K562 (cell line): ENCODE measurements at regions not wholly inside any gene's neighbourhood (a gene's known extent, or its start where the extent isn't known, plus 50 kb on each side); places are given as distances from the start of the nearest gene placed in this dataset.
"Not testable (repeated sequence)": the region's sequence is repeated elsewhere in the genome, so short reads cannot be mapped to it uniquely, and the experiment has no call there.

ENCODE experiments used
- ATAC-seq: fragments of 200-7000 bp; cut with Tn5 transposase; 3 replicates; pipeline ENCODE4 v1.9.1; 2020; ENCODE audit warnings: moderate library complexity
- BruUV-seq: library from RNA; stranded (reverse); fragments of 400-500 nt; replicated peaks from 2 replicates; lab custom pipeline; 2021; lab: Mats Ljungman, UMichigan
- CTCF ChIA-PET: fragments of 300-600 bp; formaldehyde crosslinking; extraction: SDS; loops from one replicate; lab custom pipeline; 2021; ENCODE audit warnings: low intra/inter-chr PET ratio; lab: Yijun Ruan, JAX
- POLR2A ChIA-PET: fragments of 300-600, 350-650 bp; sonication (Branson Sonifier 250); formaldehyde crosslinking; extraction: SDS; loops from one replicate; lab custom pipeline; 2021; ENCODE audit warnings: antibody characterized with exemption, inconsistent platforms; lab: Yijun Ruan, JAX
- DNase-seq, 4 experiments: peaks; one replicate each; pipeline versions ENCODE4 v3.0.0 to v3.0.0-alpha.2; 2011 to 2018; ENCODE audit warnings: low spot score in 3 of 4, mixed read lengths in 3 of 4; ENCODE audit errors: extremely low read depth in 1 of 4
- FAIRE-seq: peaks from 2 replicates; lab custom pipeline; 2011; peaks lifted over from hg19 to GRCh38; lab: Jason Lieb, UNC
- H2AFZ ChIP-seq: 2 replicates; pipeline ENCODE4 v1.6.0; 2011; ENCODE audit warnings: low read depth, low read length, control low read depth, inconsistent platforms
- H3K27ac ChIP-seq: fragments of 200-600 bp; 3 replicates; pipeline ENCODE4 v1.8.0; 2011; ENCODE audit warnings: low read depth, mild to moderate bottlenecking, control low read depth, inconsistent platforms, low read length, moderate library complexity, mixed read lengths; ENCODE audit errors: extremely low read depth
- H3K27me3 ChIP-seq, 2 experiments: fragments of 300-600 bp in 1 of 2; 2 replicates in 1 of 2; 3 replicates in 1 of 2; pipeline versions ENCODE4 v1.6.0 to v1.8.0; 2011; ENCODE audit warnings: inconsistent platforms in 2 of 2, low read length in 2 of 2, mild to moderate bottlenecking in 1 of 2, mixed read lengths in 1 of 2, moderate library complexity in 1 of 2; ENCODE audit not compliant: control insufficient read depth in 2 of 2, insufficient read depth in 2 of 2
- H3K36me3 ChIP-seq: fragments of 300-600 bp; 3 replicates; pipeline ENCODE4 v1.8.0; 2011; ENCODE audit warnings: mild to moderate bottlenecking, low read length, inconsistent platforms; ENCODE audit not compliant: control insufficient read depth, insufficient read depth
- H3K4me1 ChIP-seq, 2 experiments: fragments of 200-600 bp in 1 of 2; replicated peaks in 1 of 2; 2 replicates in 1 of 2; 3 replicates in 1 of 2; pipeline versions ENCODE4 v1.5.1 to v1.8.0; 2011; ENCODE audit warnings: inconsistent platforms in 2 of 2, low read length in 2 of 2, mild to moderate bottlenecking in 1 of 2, mixed read lengths in 1 of 2, moderate library complexity in 1 of 2; ENCODE audit not compliant: control insufficient read depth in 2 of 2, insufficient read depth in 2 of 2
- H3K4me2 ChIP-seq: 2 replicates; pipeline ENCODE4 v1.6.1; 2011; ENCODE audit warnings: low read length, control low read depth, inconsistent platforms, mixed read lengths; ENCODE audit not compliant: insufficient read depth
- H3K4me3 ChIP-seq: fragments of 200-600 bp; sonication (generic), shearing (Covaris generic); 2 replicates; pipeline ENCODE4 v1.5.1; 2016; ENCODE audit warnings: control low read depth, inconsistent platforms
- H3K79me2 ChIP-seq: fragments of 200-600 bp; 3 replicates; pipeline ENCODE4 v1.8.0; 2011; ENCODE audit warnings: low read length, inconsistent platforms; ENCODE audit not compliant: control insufficient read depth, insufficient read depth
- H3K9ac ChIP-seq, 2 experiments: 2 replicates each; pipeline versions ENCODE4 v1.6.0 to v1.6.1; 2011; ENCODE audit warnings: low read depth in 2 of 2, low read length in 2 of 2, control low read depth in 1 of 2, inconsistent platforms in 1 of 2, mild to moderate bottlenecking in 1 of 2, mixed read lengths in 1 of 2; ENCODE audit not compliant: insufficient read depth in 1 of 2
- H3K9me1 ChIP-seq: one replicate; pipeline ENCODE4 v1.6.0; 2011; ENCODE audit warnings: inconsistent platforms, mild to moderate bottlenecking, low read length, moderate library complexity; ENCODE audit not compliant: control insufficient read depth, insufficient read depth
- H3K9me3 ChIP-seq: replicated peaks from 2 replicates; pipeline ENCODE4 v1.5.1; 2011; ENCODE audit warnings: low read depth, low read length, inconsistent platforms; ENCODE audit not compliant: control insufficient read depth, insufficient read depth
- H4K20me1 ChIP-seq: replicated peaks from 2 replicates; pipeline ENCODE4 v1.6.1; 2011; ENCODE audit warnings: low read length, inconsistent platforms, mixed read lengths; ENCODE audit not compliant: control insufficient read depth, insufficient read depth
- ADNP ChIP-seq: fragments of 200-800 bp; sonication (Bioruptor generic); IDR thresholded peaks from 2 replicates; pipeline ENCODE4 v1.6.1; 2016; ENCODE audit warnings: missing genetic modification characterization, missing compliant biosample characterization
- BACH1 ChIP-seq: fragments of 200-800 bp; sonication (Bioruptor generic); IDR thresholded peaks from 2 replicates; pipeline ENCODE4 v1.6.1; 2016; ENCODE audit warnings: missing genetic modification characterization, missing compliant biosample characterization
- DACH1 ChIP-seq: fragments of 450-650 bp; IDR thresholded peaks from 2 replicates; pipeline ENCODE4 v1.6.1; 2018; ENCODE audit not compliant: partially characterized antibody
- HMG20A ChIP-seq: fragments of 450-650 bp; formaldehyde crosslinking; conservative IDR thresholded peaks from 2 replicates; pipeline ENCODE4 v1.4.0; 2020; ENCODE audit warnings: mild to moderate bottlenecking, mixed read lengths
- POU5F1 ChIP-seq: fragments of 150-350 bp; IDR thresholded peaks from 2 replicates; pipeline ENCODE4 v1.6.1; 2014; ENCODE audit warnings: borderline replicate concordance, low read length, low read depth, mild to moderate bottlenecking; ENCODE audit not compliant: partially characterized antibody
- PTRF ChIP-seq: fragments of 450-650 bp; IDR thresholded peaks from 2 replicates; pipeline ENCODE4 v1.6.1; 2016; ENCODE audit warnings: mild to moderate bottlenecking, missing genetic modification characterization, missing compliant biosample characterization
- SMARCB1 ChIP-seq: IDR thresholded peaks from 2 replicates; pipeline ENCODE4 v1.6.1; 2011; ENCODE audit warnings: improper control_type of control experiment, low read depth; ENCODE audit not compliant: insufficient read length
- TAF7 ChIP-seq: fragments of 450-650 bp; IDR thresholded peaks from 2 replicates; pipeline ENCODE4 v1.6.1; 2016; ENCODE audit warnings: missing genetic modification characterization, missing compliant biosample characterization
- ZBTB33 ChIP-seq: sonication (generic); formaldehyde crosslinking; IDR thresholded peaks from 2 replicates; pipeline ENCODE4 v1.8.1; 2023; ENCODE audit warnings: mild to moderate bottlenecking, missing genetic modification reagents
- ZNF282 ChIP-seq: sonication (generic); formaldehyde crosslinking; IDR thresholded peaks from 2 replicates; pipeline ENCODE4 v1.8.1; 2023; ENCODE audit warnings: missing genetic modification reagents
- ZNF644 ChIP-seq: fragments of 200-800 bp; sonication (Bioruptor generic); IDR thresholded peaks from 2 replicates; pipeline ENCODE4 v1.6.1; 2016; ENCODE audit warnings: low read depth, missing genetic modification characterization, missing compliant biosample characterization
- WGBS: fragments of 100-300 bp; shearing (Covaris generic); methylation state at CpG from one replicate; pipeline ENCODE4 v1.1.6; 2016; ENCODE audit warnings: low coverage, mixed read lengths; ENCODE audit not compliant: insufficient coverage; ENCODE audit errors: missing lambda C conversion rate; 5-methylcytosine and 5-hydroxymethylcytosine counted together
- in situ Hi-C: fragments of 300-500 bp; cut with MboI; formaldehyde crosslinking; loops from 4 replicates; pipeline ENCODE4 v1.15.0; 2018; ENCODE audit warnings: inconsistent platforms, mixed read lengths
- intact Hi-C: fragments of 100-400 bp; cut with micrococcal nuclease; formaldehyde crosslinking; loops from 2 replicates; pipeline ENCODE4 v1.14.2; 2022

GRCh38 chr9:115891929-115892328 is 261.7 kb upstream of the PAPPA start:
- POLR2A ChIA-PET, result no interaction called here
- FAIRE-seq, result no peak
- H3K9me3 ChIP-seq, result no peaks in the 10 kb centered on the region; the same call in 1 of the 2 replicates
- H2AFZ ChIP-seq, result no peak overlapping the region
- no peak for ATAC-seq
- H3K36me3 ChIP-seq, result no peaks in the 10 kb centered on the region
- H3K9ac ChIP-seq, result no peak overlapping the region
- H4K20me1 ChIP-seq, result no peaks in the 10 kb centered on the region
- 4% methylated on average over 2 of the region's 2 CpGs for WGBS
- in situ Hi-C loops (no loop called here), intact Hi-C loops (no loop called here)
- no peak overlapping the region for H3K27ac ChIP-seq
- CTCF ChIA-PET, result no interaction called here
- no peak overlapping the region for H3K4me3 ChIP-seq
- H3K9me1 ChIP-seq, result no peaks in the 10 kb centered on the region
- DNase-seq, result no peak
- TF ChIP-seq SMARCB1 (no peak), TAF7 (tag) (no peak), ZNF282 (CRISPR knock-in tag) (no peak), POU5F1 (no peak), HMG20A (no peak), DACH1 (no peak), ZBTB33 (CRISPR knock-in tag) (no peak), PTRF (tag) (no peak), ZNF644 (tag) (no peak), BACH1 (no peak), ADNP (tag) (no peak)
- no TSS peak for BruUV-seq
- H3K4me1 ChIP-seq, result no peaks in the 10 kb centered on the region
- H3K79me2 ChIP-seq, result no peaks in the 10 kb centered on the region
- H3K4me2 ChIP-seq, result no peak overlapping the region
- H3K27me3 ChIP-seq, result no peaks in the 10 kb centered on the region

- in situ Hi-C loops, result not testable (repeated sequence)
Observed at GRCh38 chr9:115898478-115898877, 255.1 kb upstream of the PAPPA start.

More at GRCh38 chr9:115898478-115898877, 255.1 kb upstream of the PAPPA start:
- BruUV-seq, H3K27ac ChIP-seq, H3K4me3 ChIP-seq, H3K79me2 ChIP-seq, CTCF ChIA-PET, H3K4me2 ChIP-seq, H4K20me1 ChIP-seq, H3K9ac ChIP-seq, H3K36me3 ChIP-seq, DNase-seq, ATAC-seq, POLR2A ChIA-PET, FAIRE-seq, H3K4me1 ChIP-seq, H2AFZ ChIP-seq, H3K9me1 ChIP-seq, H3K27me3 ChIP-seq, intact Hi-C loops, H3K9me3 ChIP-seq: not testable (repeated sequence)
- WGBS, result 3% methylated on average over 2 of the region's 2 CpGs
